PC-3 (cell line): ENCODE measurements at regions not wholly inside any gene's neighbourhood (a gene's known extent, or its start where the extent isn't known, plus 50 kb on each side); places are given as distances from the start of the nearest gene placed in this dataset.

Source experiments
- ATAC-seq: fragments of 200-7000 bp; cut with Tn5 transposase; 2 replicates; pipeline ENCODE4 v1.9.1; 2020; ENCODE audit warnings: mild to moderate bottlenecking, moderate library complexity
- BruUV-seq: library from RNA; stranded (reverse); fragments of 400-500 nt; replicated peaks from 2 replicates; lab custom pipeline; 2021; lab: Mats Ljungman, UMichigan
- CTCF ChIA-PET: fragments of 300-600 bp; sonication (Branson Sonifier 250); formaldehyde crosslinking; loops from one replicate; lab custom pipeline; 2022; ENCODE audit warnings: antibody characterized with exemption; lab: Charles Lee
- POLR2A ChIA-PET: fragments of 300-600 bp; sonication (Branson Sonifier 250); formaldehyde crosslinking; loops from one replicate; lab custom pipeline; 2022; ENCODE audit warnings: antibody characterized with exemption; ENCODE audit not compliant: unreplicated experiment; lab: Charles Lee
- DNase-seq: peaks from one replicate; pipeline ENCODE4 v3.0.0-alpha.2; 2015
- H2AFZ ChIP-seq: fragments of 300-600 bp; sonication (generic); 2 replicates; pipeline ENCODE4 v1.6.0; 2016; ENCODE audit warnings: antibody characterized with exemption, low read length
- H3F3A ChIP-seq: fragments of 300-600 bp; sonication (generic); one replicate; pipeline ENCODE4 v1.6.0; 2017; ENCODE audit warnings: antibody characterized with exemption, low read length, control low read depth, mild to moderate bottlenecking; ENCODE audit not compliant: unreplicated experiment
- H3K27ac ChIP-seq: fragments of 300-600 bp; sonication (generic); 2 replicates; pipeline ENCODE4 v1.5.1; 2016; ENCODE audit warnings: mild to moderate bottlenecking, low read length
- H3K27me3 ChIP-seq: fragments of 300-600 bp; sonication (generic); 2 replicates; pipeline ENCODE4 v1.6.1; 2016; ENCODE audit warnings: low read length, mixed read lengths
- H3K36me3 ChIP-seq: fragments of 300-600 bp; sonication (generic); 2 replicates; pipeline ENCODE4 v1.6.1; 2016; ENCODE audit warnings: low read depth, mixed run types, low read length, mixed read lengths
- H3K4me1 ChIP-seq: fragments of 300-600 bp; sonication (generic); 2 replicates; pipeline ENCODE4 v1.5.1; 2016; ENCODE audit warnings: low read length; ENCODE audit not compliant: insufficient read depth
- H3K4me2 ChIP-seq: fragments of 300-600 bp; sonication (generic); 2 replicates; pipeline ENCODE4 v1.6.0; 2016; ENCODE audit warnings: low read length
- H3K4me3 ChIP-seq: fragments of 300-600 bp; sonication (generic); 2 replicates; pipeline ENCODE4 v1.5.1; 2016; ENCODE audit warnings: mild to moderate bottlenecking, low read length, mixed read lengths
- H3K79me2 ChIP-seq: fragments of 300-600 bp; sonication (generic); 2 replicates; pipeline ENCODE4 v1.6.1; 2017; ENCODE audit warnings: low read length, mixed read lengths
- H3K9ac ChIP-seq: fragments of 300-600 bp; sonication (generic); 2 replicates; pipeline ENCODE4 v1.6.0; 2016; ENCODE audit warnings: mild to moderate bottlenecking, low read length
- H3K9me2 ChIP-seq: fragments of 300-600 bp; sonication (generic); replicated peaks from 2 replicates; pipeline ENCODE4 v1.6.1; 2016; ENCODE audit warnings: mixed run types, low read length, mixed read lengths
- H3K9me3 ChIP-seq: fragments of 300-600 bp; sonication (generic); 2 replicates; pipeline ENCODE4 v1.6.1; 2016; ENCODE audit warnings: low read length, mixed read lengths
- H4K20me1 ChIP-seq: fragments of 300-600 bp; sonication (generic); 2 replicates; pipeline ENCODE4 v1.6.1; 2016; ENCODE audit warnings: low read length, mixed read lengths
- CTCF ChIP-seq: fragments of 300-600 bp; sonication (generic); conservative IDR thresholded peaks from 2 replicates; pipeline ENCODE4 v1.5.1; 2017; ENCODE audit warnings: antibody characterized with exemption, low read depth, mild to moderate bottlenecking, low read length
- EZH2 ChIP-seq: fragments of 300-600 bp; sonication (generic); IDR thresholded peaks from one replicate; pipeline ENCODE4 v1.6.1; 2017; ENCODE audit warnings: antibody characterized with exemption, mild to moderate bottlenecking, low read length; ENCODE audit not compliant: unreplicated experiment
- EZH2phosphoT487 ChIP-seq: fragments of 300-600 bp; sonication (generic); IDR thresholded peaks from 2 replicates; pipeline ENCODE4 v1.6.1; 2018; ENCODE audit warnings: mild to moderate bottlenecking, antibody characterized with exemption, low read length, borderline replicate concordance
- intact Hi-C: fragments of 100-400 bp; cut with micrococcal nuclease; formaldehyde crosslinking; loops from 2 replicates; pipeline ENCODE4 v1.9.0; 2023

GRCh38 chr6:24032896-24033688, 92.9 kb upstream of the NRSN1 start:
- CTCF ChIA-PET, result no interaction called here
- Histone ChIP-seq H2AFZ (no peak overlapping the region), H4K20me1 (no peaks in the 10 kb centered on the region), H3K27ac (no peak overlapping the region), H3K36me3 (no peaks in the 10 kb centered on the region), H3F3A (no peaks in the 10 kb centered on the region), H3K4me3 (no peak overlapping the region), H3K9me3 (no peaks in the 10 kb centered on the region), H3K79me2 (no peaks in the 10 kb centered on the region), H3K4me1 (no peaks in the 10 kb centered on the region), H3K9ac (no peak overlapping the region), H3K9me2 (no peaks in the 10 kb centered on the region), H3K4me2 (no peak overlapping the region), H3K27me3 (0 out of 2 replicates have a peak, but pooled peaks cover 4% of the 10 kb centered on the region)
- intact Hi-C loops, result no loop called here
- no peak for DNase-seq
- no peak for ATAC-seq
- POLR2A ChIA-PET, result no interaction called here
- TF ChIP-seq EZH2, result no peak
- TF ChIP-seq CTCF, result no peak
- TF ChIP-seq EZH2phosphoT487, result no peak
- BruUV-seq, result no TSS peak

GRCh38 chr6:24043848-24044247, 82.2 kb upstream of the NRSN1 start:
- Histone ChIP-seq H3F3A (no peaks in the 10 kb centered on the region), H3K36me3 (no peaks in the 10 kb centered on the region), H4K20me1 (no peaks in the 10 kb centered on the region), H3K4me3 (no peak overlapping the region), H3K9me2 (no peaks in the 10 kb centered on the region), H3K9me3 (no peaks in the 10 kb centered on the region), H3K4me2 (no peak overlapping the region), H3K4me1 (no peaks in the 10 kb centered on the region), H3K9ac (no peak overlapping the region), H3K79me2 (no peaks in the 10 kb centered on the region), H3K27ac (no peak overlapping the region), H3K27me3 (peaks cover 16% of the 10 kb centered on the region), H2AFZ (no peak overlapping the region)
- no peak for TF ChIP-seq EZH2
- TF ChIP-seq CTCF, result no peak
- TF ChIP-seq EZH2phosphoT487, result no peak
- POLR2A ChIA-PET, result no interaction called here
- CTCF ChIA-PET, result no interaction called here
- BruUV-seq, result no TSS peak
- ATAC-seq, result no peak
- no peak for DNase-seq
- intact Hi-C loops, result no loop called here

GRCh38 chr6:24051942-24052589, 73.9 kb upstream of the NRSN1 start:
- Histone ChIP-seq H3K27me3 (peaks cover 55% of the 10 kb centered on the region), H3K4me3 (no peak overlapping the region), H3K4me2 (no peak overlapping the region), H3K79me2 (no peaks in the 10 kb centered on the region), H3F3A (no peaks in the 10 kb centered on the region), H3K9ac (no peak overlapping the region), H3K9me3 (no peaks in the 10 kb centered on the region), H3K9me2 (no peaks in the 10 kb centered on the region), H4K20me1 (no peaks in the 10 kb centered on the region), H3K36me3 (no peaks in the 10 kb centered on the region), H3K27ac (no peak overlapping the region), H3K4me1 (no peaks in the 10 kb centered on the region), H2AFZ (no peak overlapping the region)
- no peak for ATAC-seq
- BruUV-seq, result no TSS peak
- CTCF ChIA-PET, result no interaction called here
- TF ChIP-seq EZH2phosphoT487, result no peak
- no peak for TF ChIP-seq EZH2
- TF ChIP-seq CTCF, result no peak
- intact Hi-C loops, result no loop called here
- POLR2A ChIA-PET, result no interaction called here
- no peak for DNase-seq
